ENCODE measurements at regions not wholly inside any gene's neighbourhood (a gene's known extent, or its start where the extent isn't known, plus 50 kb on each side); places are given as distances from the start of the nearest gene placed in this dataset.

DNA sequence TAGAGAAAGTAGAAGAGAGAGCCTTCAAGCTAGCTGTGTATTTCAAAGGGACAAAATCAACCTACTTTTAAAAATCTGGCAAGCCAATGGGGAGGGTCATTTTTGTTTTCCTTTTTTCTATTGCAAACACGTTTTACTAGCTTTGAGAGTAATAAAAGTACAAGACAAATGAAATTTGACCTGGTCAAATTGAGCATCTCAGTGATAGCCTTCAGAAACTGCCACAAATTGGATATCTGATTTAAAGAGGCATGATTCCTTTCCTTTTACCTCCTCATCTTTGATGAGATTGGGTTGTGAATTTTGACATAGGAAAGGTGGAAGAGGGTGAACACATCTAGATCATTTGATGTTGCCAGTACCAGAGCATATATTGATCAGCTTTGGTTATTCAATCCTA, 53.6 kb upstream of the RBMS3 start:
- no peak for TF ChIP-seq TCF7L2 (IDR thresholded peaks at IDR 0.05; ENCODE audit: low read depth, low read length)
- TF ChIP-seq POLR2AphosphoS5 (IDR thresholded peaks at IDR 0.05; ENCODE audit: low read depth, low read length): no peak
- TF ChIP-seq, protein P1, sequence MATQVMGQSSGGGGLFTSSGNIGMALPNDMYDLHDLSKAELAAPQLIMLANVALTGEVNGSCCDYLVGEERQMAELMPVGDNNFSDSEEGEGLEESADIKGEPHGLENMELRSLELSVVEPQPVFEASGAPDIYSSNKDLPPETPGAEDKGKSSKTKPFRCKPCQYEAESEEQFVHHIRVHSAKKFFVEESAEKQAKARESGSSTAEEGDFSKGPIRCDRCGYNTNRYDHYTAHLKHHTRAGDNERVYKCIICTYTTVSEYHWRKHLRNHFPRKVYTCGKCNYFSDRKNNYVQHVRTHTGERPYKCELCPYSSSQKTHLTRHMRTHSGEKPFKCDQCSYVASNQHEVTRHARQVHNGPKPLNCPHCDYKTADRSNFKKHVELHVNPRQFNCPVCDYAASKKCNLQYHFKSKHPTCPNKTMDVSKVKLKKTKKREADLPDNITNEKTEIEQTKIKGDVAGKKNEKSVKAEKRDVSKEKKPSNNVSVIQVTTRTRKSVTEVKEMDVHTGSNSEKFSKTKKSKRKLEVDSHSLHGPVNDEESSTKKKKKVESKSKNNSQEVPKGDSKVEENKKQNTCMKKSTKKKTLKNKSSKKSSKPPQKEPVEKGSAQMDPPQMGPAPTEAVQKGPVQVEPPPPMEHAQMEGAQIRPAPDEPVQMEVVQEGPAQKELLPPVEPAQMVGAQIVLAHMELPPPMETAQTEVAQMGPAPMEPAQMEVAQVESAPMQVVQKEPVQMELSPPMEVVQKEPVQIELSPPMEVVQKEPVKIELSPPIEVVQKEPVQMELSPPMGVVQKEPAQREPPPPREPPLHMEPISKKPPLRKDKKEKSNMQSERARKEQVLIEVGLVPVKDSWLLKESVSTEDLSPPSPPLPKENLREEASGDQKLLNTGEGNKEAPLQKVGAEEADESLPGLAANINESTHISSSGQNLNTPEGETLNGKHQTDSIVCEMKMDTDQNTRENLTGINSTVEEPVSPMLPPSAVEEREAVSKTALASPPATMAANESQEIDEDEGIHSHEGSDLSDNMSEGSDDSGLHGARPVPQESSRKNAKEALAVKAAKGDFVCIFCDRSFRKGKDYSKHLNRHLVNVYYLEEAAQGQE (IDR thresholded peaks at IDR 0.05; ENCODE audit: insufficient read depth in 1 of 2, low read depth in 2 of 2, low read length in 1 of 2): no peak
- no peak for TF ChIP-seq SIN3A (IDR thresholded peaks at IDR 0.05; ENCODE audit: borderline replicate concordance, insufficient read depth, low read depth, low read length)
- TF ChIP-seq, protein P2, sequence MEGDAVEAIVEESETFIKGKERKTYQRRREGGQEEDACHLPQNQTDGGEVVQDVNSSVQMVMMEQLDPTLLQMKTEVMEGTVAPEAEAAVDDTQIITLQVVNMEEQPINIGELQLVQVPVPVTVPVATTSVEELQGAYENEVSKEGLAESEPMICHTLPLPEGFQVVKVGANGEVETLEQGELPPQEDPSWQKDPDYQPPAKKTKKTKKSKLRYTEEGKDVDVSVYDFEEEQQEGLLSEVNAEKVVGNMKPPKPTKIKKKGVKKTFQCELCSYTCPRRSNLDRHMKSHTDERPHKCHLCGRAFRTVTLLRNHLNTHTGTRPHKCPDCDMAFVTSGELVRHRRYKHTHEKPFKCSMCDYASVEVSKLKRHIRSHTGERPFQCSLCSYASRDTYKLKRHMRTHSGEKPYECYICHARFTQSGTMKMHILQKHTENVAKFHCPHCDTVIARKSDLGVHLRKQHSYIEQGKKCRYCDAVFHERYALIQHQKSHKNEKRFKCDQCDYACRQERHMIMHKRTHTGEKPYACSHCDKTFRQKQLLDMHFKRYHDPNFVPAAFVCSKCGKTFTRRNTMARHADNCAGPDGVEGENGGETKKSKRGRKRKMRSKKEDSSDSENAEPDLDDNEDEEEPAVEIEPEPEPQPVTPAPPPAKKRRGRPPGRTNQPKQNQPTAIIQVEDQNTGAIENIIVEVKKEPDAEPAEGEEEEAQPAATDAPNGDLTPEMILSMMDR (IDR thresholded peaks at IDR 0.05): no peak
- H3K27ac ChIP-seq (ENCODE audit: low read length): no peak overlapping the region
- H3K4me3 ChIP-seq (ENCODE audit: low read depth in 2 of 2, low read length in 2 of 2): no peak overlapping the region
- ATAC-seq: no peak
- no peaks in the 10 kb centered on the region for H3K4me1 ChIP-seq (ENCODE audit: control insufficient read depth, insufficient read depth, low read length)
- H3K9me3 ChIP-seq (ENCODE audit: control insufficient read depth, insufficient read depth, low read depth, low read length): no peaks in the 10 kb centered on the region
- no peaks in the 10 kb centered on the region for H3K36me3 ChIP-seq (ENCODE audit: control insufficient read depth, insufficient read depth, low read length)
- DNase-seq (ENCODE audit: low read depth, low spot score): no peak
- BruUV-seq (replicated peaks): no TSS peak
- in situ Hi-C loops (cut with HindIII; ENCODE audit: low pct_unique_long_range_greater_than_20kb, low sequenced_read_pairs) (no loop called here), intact Hi-C loops (cut with micrococcal nuclease; ENCODE audit: unreplicated experiment) (no loop called here)
- CTCF ChIA-PET: no interaction called here
- POLR2A ChIA-PET: no interaction called here
- H3K27me3 ChIP-seq (ENCODE audit: control insufficient read depth, insufficient read depth, low read length): no peaks in the 10 kb centered on the region
